Neural crest cell (in vitro differentiated cells): ENCODE measurements at regions not wholly inside any gene's neighbourhood (a gene's known extent, or its start where the extent isn't known, plus 50 kb on each side); places are given as distances from the start of the nearest gene placed in this dataset.
"Not testable (repeated sequence)": the region's sequence is repeated elsewhere in the genome, so short reads cannot be mapped to it uniquely, and the experiment has no call there.

Source experiments
- DNase-seq: peaks from one replicate; pipeline ENCODE4 v3.0.0; 2021; ENCODE audit warnings: low read depth, mixed read lengths, low spot score
- H3K27ac Mint-ChIP-seq: one replicate; pipeline ENCODE4 v1.8.0; 2021; ENCODE audit warnings: mild to moderate bottlenecking, mixed read lengths; ENCODE audit not compliant: unreplicated experiment
- H3K27me3 Mint-ChIP-seq: 2 replicates; pipeline ENCODE4 v1.8.0; 2021; ENCODE audit warnings: low read depth, mild to moderate bottlenecking, mixed read lengths
- H3K36me3 Mint-ChIP-seq: 2 replicates; pipeline ENCODE4 v1.8.0; 2021; ENCODE audit warnings: low read depth, mild to moderate bottlenecking, mixed read lengths
- H3K4me1 Mint-ChIP-seq: 2 replicates; pipeline ENCODE4 v1.8.0; 2021; ENCODE audit warnings: mixed read lengths
- H3K4me3 Mint-ChIP-seq: one replicate; pipeline ENCODE4 v1.8.0; 2021; ENCODE audit warnings: mild to moderate bottlenecking, mixed read lengths
- H3K9me3 Mint-ChIP-seq: 2 replicates; pipeline ENCODE4 v1.8.0; 2021; ENCODE audit warnings: mixed read lengths
- TF ChIP-seq, protein P1 (sequence below): fragments of 200-600 bp; sonication (generic); conservative IDR thresholded peaks from 2 replicates; pipeline ENCODE4 v1.5.0; 2021; ENCODE audit warnings: antibody characterized with exemption, mild to moderate bottlenecking

- Mint-ChIP-seq H3K4me1 (no peaks in the 10 kb centered on the region), H3K27me3 (no peaks in the 10 kb centered on the region), H3K27ac (no peak overlapping the region), H3K9me3 (no peaks in the 10 kb centered on the region), H3K36me3 (no peaks in the 10 kb centered on the region), H3K4me3 (no peak overlapping the region)
- TF ChIP-seq, protein P1, sequence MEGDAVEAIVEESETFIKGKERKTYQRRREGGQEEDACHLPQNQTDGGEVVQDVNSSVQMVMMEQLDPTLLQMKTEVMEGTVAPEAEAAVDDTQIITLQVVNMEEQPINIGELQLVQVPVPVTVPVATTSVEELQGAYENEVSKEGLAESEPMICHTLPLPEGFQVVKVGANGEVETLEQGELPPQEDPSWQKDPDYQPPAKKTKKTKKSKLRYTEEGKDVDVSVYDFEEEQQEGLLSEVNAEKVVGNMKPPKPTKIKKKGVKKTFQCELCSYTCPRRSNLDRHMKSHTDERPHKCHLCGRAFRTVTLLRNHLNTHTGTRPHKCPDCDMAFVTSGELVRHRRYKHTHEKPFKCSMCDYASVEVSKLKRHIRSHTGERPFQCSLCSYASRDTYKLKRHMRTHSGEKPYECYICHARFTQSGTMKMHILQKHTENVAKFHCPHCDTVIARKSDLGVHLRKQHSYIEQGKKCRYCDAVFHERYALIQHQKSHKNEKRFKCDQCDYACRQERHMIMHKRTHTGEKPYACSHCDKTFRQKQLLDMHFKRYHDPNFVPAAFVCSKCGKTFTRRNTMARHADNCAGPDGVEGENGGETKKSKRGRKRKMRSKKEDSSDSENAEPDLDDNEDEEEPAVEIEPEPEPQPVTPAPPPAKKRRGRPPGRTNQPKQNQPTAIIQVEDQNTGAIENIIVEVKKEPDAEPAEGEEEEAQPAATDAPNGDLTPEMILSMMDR, result no peak
- DNase-seq, result no peak
Measured at GRCh38 chr20:54922096-54922495, 446.7 kb downstream of the DOK5 start.

DNA sequence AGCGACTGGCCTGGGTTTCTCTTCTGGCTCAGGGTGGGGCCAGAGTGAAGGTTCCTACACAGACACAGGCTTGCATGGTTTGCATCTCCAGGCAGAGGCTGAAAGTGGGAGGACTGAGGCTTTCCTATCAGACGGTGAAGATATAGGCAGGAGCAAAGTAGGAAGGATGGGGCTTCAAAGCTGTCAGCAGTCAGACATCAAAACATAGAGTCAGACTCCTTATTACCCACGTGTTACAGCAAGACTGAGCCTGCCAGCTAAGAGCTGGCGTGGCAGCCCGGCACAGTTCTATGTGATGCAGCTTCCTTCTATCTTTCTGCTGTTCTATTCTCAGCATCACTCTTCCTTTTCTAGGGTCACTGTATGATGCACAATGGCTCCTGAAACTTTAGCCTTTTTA is 445.1 kb downstream of the DOK5 start:
- Mint-ChIP-seq H3K27ac (no peak overlapping the region), H3K9me3 (no peaks in the 10 kb centered on the region), H3K27me3 (no peaks in the 10 kb centered on the region), H3K36me3 (no peaks in the 10 kb centered on the region), H3K4me3 (no peak overlapping the region), H3K4me1 (no peaks in the 10 kb centered on the region)
- no peak for DNase-seq
- TF ChIP-seq, protein P1, result no peak

- not testable (repeated sequence) for H3K4me3 Mint-ChIP-seq, H3K36me3 Mint-ChIP-seq, DNase-seq, H3K27me3 Mint-ChIP-seq, H3K27ac Mint-ChIP-seq, H3K4me1 Mint-ChIP-seq, H3K9me3 Mint-ChIP-seq
Measured at GRCh38 chr20:54918993-54919392, 443.6 kb downstream of the DOK5 start.

GRCh38 chr20:54914995-54915394 is 439.6 kb downstream of the DOK5 start:
- TF ChIP-seq, protein P1, result no peak
- Mint-ChIP-seq H3K9me3 (no peaks in the 10 kb centered on the region), H3K4me1 (no peaks in the 10 kb centered on the region), H3K4me3 (no peak overlapping the region), H3K27me3 (peaks cover 7% of the 10 kb centered on the region), H3K27ac (no peak overlapping the region), H3K36me3 (no peaks in the 10 kb centered on the region)
- DNase-seq, result no peak

GRCh38 chr20:54909702-54910101 is 434.3 kb downstream of the DOK5 start:
- Mint-ChIP-seq H3K4me3 (no peak overlapping the region), H3K4me1 (no peaks in the 10 kb centered on the region), H3K27me3 (peaks cover 7% of the 10 kb centered on the region), H3K36me3 (no peaks in the 10 kb centered on the region), H3K9me3 (peaks cover 6% of the 10 kb centered on the region), H3K27ac (no peak overlapping the region)
- TF ChIP-seq, protein P1, result no peak
- DNase-seq, result no peak

- H3K27me3 Mint-ChIP-seq, H3K4me3 Mint-ChIP-seq, H3K4me1 Mint-ChIP-seq, H3K9me3 Mint-ChIP-seq, DNase-seq, H3K27ac Mint-ChIP-seq, H3K36me3 Mint-ChIP-seq: not testable (repeated sequence)
Measured at GRCh38 chr20:54906134-54906533, 430.7 kb downstream of the DOK5 start.

DNA sequence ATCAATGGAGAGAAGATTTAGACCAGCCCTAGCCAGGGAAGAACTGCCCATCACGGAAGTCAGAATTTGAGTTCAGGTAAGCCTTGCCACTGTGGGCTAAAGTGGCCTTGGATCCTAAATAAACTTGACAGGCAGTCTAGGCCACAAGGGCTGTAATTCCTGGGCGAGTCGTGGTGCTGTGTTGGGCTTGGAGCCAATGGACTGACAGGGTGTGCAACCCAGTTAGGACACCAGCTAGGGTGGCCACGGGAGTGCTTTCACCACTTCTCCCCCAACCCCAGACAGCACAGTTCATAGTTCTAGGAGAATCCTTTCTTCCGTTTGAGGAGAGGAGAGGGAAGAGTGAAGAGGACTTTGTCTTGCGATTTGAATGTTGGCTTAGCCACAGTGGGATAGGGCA is 422.4 kb downstream of the DOK5 start:
- TF ChIP-seq, protein P1, result no peak
- H3K27me3 Mint-ChIP-seq, result no peaks in the 10 kb centered on the region
- H3K36me3 Mint-ChIP-seq, result no peaks in the 10 kb centered on the region
- H3K4me3 Mint-ChIP-seq, result no peak overlapping the region
- no peak overlapping the region for H3K27ac Mint-ChIP-seq
- no peaks in the 10 kb centered on the region for H3K4me1 Mint-ChIP-seq
- DNase-seq, result no peak
- H3K9me3 Mint-ChIP-seq, result peaks cover 6% of the 10 kb centered on the region
